Stimulated activated CD8-positive, alpha-beta memory T cell treated with anti-CD3 and anti-CD28 coated beads, Interleukin-7, amount 100 ng/mL, for 48 hours (primary cell): ENCODE measurements at regions not wholly inside any gene's neighbourhood (a gene's known extent, or its start where the extent isn't known, plus 50 kb on each side); places are given as distances from the start of the nearest gene placed in this dataset.

Source experiments
- DNase-seq, 2 donors: peaks; one replicate each; pipeline ENCODE4 v3.0.0-alpha.2; 2020; ENCODE audit warnings: low read depth in 1 of 2; ENCODE audit errors: extremely low read depth in 1 of 2

DNA sequence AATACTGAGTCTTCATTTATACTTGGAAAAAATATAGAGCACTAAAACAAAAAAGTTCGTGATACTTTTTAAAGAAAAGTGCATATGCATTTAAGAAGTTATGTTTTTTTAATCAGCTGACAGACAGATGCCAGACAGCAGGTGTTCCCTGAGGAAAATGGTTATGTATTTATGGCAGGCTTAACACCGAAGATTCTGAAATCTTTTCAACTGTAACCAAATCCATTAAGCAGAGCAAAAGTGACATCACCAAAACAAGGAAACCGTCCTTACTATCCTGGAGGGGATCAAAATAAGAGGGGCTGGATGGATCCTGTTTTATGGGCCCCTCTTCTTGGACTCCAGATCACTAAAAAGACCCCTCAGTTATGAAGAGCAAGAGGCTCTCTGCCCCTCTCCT, 404.9 kb upstream of the ADAMTS16 start:
- no peak for DNase-seq

DNA sequence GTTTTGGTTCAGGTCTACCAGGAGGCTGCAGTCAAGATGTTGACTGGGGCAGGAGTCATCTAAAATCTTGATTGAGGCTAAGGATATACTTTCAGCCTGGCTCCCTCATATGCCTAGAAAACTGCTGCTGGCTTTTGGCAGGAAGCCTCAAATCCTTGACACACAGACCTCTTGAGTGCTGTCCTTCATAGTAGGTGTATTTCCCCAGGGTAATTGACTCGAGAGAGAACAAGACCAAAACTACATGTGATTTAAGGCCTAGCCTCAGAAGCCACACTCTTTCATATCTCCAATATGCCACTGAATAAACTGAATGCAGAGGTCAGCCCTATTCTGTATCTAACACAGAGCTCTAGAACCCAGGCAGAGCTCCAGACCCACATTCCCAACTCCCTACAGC, 402.3 kb upstream of the ADAMTS16 start:
- no peak for DNase-seq

DNA sequence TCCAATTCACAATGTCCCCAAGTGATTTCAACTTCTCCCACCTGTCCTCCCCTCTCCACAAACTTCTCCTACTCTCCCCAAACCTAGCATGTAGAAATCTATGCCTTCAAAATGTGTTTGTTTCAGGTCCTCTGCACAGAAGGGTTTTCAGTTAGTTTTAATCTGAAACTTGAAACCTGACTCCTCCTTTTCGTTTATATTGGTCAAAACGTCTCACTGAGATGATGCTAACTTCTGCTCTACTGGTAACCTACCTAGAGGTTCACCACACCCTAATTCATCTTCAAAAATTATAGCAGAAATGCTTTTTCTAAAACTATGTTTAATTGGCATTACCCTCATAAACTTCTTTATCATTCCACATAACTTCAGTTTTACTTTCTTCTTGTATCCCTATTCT, 401.8 kb upstream of the ADAMTS16 start:
- DNase-seq, result no peak

DNA sequence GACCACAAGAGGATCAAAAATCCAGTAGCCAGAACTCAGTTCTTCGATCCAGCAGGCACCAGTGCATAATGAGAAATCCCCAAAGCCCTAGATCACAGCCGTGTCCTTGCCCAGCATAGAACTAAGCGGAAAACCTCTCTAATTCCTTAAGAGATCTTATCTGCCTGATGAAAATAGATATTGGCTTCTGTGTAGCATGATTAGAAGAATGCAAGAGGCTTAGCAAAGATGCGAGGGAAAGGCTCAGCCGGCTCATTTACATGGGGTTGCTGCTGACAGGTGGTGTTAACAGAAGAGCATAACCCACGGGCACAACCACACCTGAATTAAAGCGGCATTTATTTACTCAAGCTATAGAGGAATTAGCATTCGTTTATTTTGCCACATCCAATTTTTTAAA, 400.0 kb upstream of the ADAMTS16 start:
- no peak for DNase-seq

DNA sequence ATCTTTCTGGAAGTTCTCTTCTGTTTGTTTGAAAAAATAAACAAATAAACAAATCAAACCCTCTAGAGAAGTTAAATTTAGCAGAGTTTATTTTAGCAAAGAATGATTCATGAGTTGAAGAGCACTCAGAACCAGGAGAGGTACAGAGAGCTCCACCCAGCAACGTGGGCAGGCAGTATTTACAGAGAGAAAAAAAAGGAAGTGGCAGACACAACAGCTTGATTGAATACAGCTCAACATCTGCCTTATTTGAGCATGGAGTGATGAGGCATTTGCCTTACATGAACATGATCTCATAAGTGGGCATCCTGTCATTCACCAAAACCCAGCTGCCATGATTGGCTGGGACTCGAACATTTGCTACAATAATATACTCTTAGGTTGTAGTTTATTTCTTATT, 381.6 kb upstream of the ADAMTS16 start:
- no peak for DNase-seq

DNA sequence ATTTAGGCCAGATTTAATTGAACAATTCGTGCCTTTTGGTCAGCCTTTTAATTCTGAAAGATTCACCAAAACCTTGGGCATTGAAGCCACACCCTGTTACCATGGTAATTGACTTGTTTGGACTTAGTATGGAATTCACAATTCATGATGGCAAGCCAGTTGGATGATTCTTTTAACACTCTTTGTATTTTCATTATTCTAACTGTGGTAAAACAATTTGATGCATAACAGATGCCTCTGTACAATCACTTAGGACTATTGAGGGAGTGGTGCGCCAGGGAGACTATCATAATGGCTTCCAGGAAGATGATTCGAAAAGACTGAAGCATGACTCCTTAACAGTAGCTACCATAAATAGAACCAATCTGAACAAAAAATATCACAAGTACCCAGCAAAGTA, 381.1 kb upstream of the ADAMTS16 start:
- no peak for DNase-seq

DNA sequence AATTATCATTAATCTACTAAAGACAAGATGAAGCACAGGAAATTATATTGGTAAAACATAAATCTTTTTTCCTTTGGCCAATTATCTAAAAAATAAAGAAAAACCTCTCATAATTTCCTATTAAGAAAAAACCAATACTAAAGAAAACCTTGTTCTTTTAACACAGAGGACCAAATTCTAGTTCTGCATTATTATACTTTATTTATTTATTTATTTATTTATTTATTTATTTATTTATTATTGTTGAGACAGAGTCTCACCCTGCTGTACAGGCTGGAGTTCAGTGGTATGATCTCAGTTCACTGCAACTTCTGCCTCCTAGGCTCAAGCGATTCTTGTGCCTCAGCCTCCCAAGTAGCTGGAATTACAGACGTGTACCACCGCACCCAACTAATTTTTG, 377.8 kb upstream of the ADAMTS16 start:
- DNase-seq, result no peak

DNA sequence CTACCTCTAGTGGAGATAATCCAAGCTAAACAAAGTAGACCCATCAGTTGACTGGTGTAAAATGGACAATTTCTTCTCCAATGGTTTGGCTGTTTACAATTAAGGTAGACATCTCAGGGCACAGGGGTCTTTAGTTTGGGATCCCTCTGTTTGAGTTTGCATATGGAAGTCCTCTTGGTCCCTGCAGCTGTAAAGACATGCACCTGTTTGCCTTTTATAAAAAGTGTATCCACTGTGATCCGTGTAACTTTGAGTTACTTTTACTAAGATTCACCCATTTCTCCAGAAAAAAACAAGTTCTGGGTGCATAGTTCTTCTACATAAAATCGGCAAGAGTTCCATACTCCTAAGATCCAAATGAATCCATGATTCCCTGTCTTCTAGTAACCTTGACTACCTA, 374.7 kb upstream of the ADAMTS16 start:
- no peak for DNase-seq

DNA sequence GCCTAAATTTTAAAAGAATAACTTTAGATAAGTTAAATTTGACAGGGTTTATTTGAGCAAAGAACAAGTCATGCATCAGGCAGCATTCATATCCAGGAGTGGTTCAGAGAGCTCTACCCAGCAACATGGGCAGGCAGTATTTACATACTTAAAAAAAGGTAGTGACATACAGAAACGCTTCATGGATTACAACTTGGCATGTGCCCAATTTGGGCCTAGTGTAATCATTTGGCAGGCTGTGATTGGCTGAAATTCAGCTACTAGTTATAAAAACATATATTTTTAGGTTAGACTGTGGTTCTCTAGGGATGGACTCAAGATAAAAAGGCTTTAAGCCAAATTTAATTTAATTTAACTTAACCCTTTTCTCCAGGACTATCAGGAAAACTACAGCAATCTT, 374.0 kb upstream of the ADAMTS16 start:
- no peak for DNase-seq

DNA sequence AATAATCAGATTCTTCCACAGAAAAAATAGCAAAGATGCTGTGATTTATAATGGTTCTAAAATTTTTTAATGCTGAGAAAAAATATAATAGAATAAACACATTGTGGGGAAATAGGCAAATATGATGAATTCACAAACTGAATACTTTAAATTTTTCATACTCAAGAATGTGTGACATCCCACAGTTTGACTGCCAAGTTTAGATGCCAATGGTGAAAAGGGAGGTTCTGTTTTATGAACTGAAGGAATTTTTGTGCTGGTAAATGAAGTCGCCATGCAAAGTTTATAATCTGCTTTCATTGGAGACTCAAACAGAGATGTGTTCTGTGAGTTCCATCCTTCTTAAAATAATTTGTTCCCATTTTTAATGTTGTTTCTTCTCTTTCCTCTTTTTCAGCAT, 367.5 kb upstream of the ADAMTS16 start:
- no peak for DNase-seq

DNA sequence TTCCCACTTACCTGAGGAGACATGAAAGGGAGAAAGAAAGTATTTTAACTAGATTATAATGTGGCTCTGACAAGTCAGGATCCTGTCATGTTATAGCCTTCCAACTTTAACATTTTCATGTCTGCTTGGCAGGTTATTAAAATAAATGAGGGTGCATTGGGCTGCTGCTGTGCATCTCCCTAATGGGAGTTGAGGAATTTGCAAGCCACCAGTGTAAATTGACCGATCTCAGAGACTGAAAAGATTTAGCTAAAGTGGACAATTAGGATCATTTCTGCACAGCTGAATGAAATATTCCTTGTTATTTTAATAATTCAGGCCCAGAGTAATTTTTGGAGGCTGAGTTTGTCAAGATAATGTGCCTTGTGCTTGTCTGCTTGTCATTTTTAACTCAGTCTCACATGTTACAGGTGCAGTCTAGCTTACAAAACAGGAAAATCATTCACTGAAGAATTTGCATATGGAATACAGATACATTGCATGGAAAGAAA, 366.3 kb upstream of the ADAMTS16 start:
- DNase-seq, result no peak

DNA sequence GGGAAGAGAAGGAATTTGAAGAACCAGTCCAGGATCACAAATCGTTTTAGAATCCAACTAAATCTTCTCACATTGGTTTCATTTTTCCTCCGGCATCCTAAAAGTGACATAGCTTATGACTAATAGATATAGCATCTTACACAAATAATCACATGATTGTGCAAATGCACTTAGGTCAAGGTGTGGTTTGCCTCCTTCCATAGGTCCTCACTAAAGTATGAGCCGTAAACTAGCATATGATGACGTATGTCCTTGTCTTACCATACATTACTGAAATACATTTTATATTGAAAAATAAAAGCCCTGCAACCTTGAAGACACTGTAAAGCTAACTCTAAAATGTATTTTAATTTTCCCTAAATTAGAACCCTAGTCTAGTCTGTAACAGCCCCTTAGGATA, 362.7 kb upstream of the ADAMTS16 start:
- DNase-seq, result no peak

DNA sequence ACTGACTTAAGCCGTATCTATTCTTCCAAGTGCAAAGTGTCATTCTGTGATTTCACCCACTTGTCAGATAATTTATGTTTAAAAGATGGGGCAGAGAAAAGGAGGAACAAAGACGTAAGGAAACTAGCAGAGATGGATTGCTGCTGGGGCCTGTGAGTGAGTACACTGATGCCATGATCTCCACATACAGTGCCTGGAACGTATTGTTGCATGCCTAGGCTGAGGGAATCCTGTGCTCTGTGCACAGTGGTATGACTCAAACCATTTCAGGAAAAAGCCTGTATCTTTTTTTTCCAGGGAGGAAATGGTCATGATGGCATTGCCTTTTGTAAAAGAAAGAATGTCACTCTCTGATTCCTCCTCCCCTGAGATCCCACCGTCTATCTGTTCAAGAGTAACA, 359.5 kb upstream of the ADAMTS16 start:
- DNase-seq, result no peak

DNA sequence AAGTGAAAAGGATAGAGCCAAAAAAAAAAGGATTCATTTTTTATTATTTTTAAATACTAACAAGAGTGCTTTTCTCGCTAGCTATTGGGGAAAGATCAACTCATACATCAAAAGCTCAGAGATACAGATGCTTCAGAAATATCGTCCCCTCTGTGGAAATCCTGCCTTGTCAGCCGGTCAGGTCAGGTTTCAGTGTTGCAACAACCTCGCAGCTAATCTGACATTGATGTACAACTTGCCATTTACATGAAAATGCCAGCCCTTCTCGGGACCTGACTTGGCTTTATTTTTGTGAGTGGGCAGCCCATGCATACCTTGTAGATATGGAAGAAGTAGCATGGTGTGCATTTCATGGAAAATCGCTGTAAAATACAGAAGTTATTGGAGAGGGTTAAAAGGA, 358.8 kb upstream of the ADAMTS16 start:
- DNase-seq, result no peak

DNA sequence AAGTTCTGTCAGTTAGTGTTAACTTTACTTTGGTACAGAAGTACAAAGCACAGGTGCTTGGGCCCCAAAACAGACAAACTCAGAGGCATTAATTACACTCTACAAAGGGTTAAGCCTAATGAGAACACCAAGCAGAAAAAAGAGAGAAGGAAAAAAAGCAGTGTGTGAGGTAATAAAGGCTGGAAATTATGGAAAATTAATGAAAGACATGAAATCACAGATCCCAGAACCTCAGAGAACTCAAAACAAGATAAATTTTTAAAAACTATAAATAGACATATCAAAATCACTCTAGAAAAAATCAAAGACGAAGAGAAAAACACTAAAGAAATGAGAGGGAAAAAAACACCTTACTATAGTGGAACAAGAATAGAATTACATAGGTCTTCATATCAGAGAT, 354.2 kb upstream of the ADAMTS16 start:
- no peak for DNase-seq

DNA sequence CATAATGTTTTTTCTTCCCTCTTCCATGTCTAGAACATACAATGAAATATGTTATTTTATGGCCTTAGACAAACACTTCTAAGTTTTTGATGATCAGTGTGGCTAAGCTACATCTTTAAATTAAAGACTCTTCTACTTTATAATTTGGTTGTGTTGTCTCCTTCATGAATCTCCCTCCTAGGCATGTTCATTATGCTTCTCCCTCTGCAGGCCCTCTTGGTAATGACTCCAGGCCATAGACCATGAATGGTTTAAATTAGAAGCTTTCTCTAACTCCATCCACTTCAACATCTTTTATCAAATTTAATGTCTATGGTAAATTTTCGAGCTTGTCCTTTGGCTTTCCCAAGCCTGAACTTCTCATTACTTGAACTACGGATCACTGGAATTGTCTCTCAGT, 342.7 kb upstream of the ADAMTS16 start:
- no peak for DNase-seq

DNA sequence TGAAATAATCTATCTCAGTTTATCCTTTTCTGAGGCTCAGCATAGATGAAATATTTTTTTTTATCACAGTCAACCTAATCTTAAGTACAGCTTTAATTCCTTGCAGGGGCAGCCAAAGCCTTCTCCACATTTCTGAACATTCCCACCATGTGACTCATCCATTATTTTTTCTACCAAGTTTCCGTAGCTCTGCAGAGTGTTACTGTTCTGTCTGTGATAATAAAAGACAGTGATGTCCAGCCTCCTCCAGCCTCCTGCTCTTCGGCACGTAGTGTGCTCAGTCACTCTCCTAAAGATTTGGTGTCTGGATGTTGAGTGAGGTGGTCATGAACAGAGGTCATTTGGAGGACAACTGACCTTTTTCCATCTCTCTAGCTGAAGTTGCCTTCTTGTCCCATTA, 338.1 kb upstream of the ADAMTS16 start:
- no peak for DNase-seq

DNA sequence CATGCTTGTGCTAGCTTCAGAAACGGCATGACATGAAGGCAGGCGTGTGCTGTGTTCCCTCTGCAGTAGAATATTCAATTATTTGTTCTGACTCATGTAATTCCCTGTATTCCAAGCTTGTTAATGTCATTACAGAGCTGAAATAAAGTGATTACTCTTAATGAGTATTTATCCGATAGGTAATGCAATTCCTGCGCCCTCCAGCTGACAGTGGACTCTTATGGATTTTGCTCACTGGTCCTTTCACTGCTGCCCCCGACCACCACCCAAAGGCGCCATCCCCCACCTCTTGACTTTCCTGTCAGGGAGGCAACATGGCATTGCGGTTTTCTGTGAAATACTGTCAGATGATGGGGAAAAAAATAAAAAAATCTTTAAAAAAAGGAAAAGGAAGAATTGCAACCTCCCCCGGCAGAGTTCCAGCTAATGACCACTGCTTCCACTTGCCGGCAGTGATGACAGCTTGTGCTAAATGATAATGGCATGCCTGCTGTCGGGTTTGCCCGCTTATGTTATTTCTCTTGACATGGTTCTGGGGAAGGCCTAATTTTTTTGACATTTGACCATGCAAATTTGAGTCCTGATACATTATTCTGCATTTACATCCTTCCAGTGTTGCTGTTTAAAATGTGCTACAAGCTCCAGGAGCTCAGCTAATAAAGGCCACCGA, 335.3 kb upstream of the ADAMTS16 start:
- no peak for DNase-seq

DNA sequence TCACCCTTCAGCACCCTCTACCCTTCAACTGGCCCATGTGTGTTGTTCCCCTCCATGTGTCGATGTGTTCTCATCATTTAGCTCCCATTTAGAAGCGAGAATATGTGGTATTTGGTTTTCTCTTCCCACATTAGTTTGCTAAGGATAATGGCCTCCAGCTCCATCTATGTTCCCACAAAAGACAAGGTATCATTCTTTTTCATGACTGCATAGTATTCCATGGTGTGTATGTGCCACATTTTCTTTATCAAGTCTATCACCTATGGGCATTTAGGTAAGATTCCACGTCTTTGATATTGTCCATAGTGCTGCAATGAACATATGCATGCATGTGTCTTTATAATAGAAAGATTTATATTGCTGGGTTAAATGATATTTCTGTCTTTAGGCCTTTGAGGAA, 325.1 kb upstream of the ADAMTS16 start:
- no peak for DNase-seq

DNA sequence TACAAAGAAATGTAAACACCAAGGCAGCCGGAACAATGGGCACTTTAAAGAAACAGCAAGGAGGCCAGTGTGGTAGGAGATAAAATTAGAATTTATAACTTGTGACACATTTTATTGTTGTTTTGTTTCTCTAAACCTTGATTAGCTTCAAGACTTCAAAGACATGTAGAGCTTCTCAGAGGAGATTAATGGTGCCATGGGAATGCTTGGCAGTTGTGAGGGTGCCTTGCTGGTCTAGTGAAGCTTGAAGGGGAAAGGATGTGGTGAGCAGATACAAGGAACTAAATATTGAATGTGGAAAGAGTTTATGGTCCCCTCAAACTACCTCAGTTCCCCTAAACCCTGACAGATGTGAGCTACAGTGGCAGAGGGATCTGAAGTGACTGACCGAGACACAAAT, 322.4 kb upstream of the ADAMTS16 start:
- DNase-seq, result no peak

DNA sequence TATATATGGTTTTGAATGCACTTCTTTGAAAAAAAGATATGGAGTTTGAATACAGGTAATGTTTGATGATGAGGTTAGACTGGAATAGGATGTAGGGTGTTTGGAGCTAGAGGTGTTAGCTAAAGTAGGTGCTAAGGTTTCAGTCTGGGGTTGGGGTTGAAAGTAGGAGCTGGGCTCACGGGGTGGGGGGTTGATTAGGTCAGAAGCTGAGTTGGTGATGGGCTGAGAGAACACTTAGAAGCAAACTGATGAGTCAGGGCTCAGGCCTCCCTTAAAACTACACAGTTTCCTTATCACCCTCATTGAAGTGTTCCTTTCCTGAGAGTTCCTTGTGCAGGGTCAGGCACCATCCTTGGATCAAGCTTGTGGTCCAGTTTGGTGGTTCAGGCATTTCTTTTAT, 308.8 kb upstream of the ADAMTS16 start:
- DNase-seq, result no peak

DNA sequence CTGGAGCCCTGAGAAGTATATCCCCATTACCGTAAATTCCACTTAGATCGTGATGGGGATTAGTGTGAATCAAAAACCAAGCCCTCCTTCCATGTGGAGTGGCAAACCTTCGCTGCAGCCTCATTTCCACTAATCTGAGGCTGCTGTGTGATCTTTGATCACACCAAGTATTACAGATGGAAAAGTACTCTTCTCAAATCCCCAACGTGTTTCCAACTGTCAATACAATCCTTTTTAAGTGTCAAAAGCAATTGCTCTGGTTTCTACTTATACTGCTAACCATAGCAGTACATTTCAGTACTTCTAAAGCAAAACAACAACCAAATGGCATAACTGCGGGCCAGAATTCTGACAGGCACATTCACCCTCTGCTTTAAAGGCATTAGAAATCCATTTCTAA, 307.7 kb upstream of the ADAMTS16 start:
- DNase-seq, result no peak

DNA sequence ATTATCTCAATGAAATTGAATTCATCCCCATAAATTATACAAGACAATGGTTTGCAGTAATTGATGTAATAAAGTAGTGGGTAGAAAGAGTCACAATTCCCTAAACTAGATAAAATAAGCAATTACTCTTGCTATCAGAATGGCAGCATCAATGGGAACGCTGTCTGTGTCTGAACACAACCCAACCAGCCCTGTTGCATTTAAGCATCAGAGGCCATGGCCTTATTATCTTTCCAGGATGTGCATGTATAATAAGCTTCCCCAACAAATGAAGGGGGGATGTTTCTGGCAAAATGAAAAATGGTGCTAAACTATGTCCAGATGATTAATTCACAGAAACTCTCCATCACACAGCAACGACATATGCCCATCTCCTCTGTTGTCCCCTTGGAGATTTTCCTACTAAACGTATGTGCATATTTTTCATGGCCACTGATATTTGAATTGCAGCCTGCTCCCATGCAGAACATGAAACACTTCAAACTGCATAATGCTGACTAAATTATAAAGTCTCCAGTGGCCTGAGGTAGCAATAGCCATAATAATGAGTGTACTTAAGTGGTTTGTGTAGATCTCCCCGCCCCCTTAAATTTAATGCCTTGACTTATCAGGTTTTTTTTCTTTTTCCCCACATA, 306.9 kb upstream of the ADAMTS16 start:
- DNase-seq, result no peak
